ENCODE measurements at regions not wholly inside any gene's neighbourhood (a gene's known extent, or its start where the extent isn't known, plus 50 kb on each side); places are given as distances from the start of the nearest gene placed in this dataset.

DNA sequence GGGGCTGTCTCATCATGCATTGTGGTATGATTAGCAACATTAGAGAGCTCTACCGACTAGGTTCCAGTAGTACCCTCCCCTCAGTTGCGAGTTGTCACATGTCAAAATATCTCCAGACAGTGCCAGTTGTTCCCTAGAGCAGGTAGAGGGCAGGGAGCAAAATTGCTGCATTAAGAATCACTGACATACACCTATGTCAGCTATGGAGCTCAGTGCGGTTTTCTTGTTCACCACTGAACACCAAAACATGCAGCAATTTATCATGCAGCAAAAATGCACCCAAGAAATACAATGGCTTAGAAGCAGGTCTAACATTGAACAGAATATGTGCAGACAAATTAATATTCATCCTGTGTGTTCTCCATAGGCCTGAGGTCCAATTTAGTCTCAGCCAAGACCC lies 186.9 kb upstream of the STARD13 start:
- DNase-seq, result no peak

DNA sequence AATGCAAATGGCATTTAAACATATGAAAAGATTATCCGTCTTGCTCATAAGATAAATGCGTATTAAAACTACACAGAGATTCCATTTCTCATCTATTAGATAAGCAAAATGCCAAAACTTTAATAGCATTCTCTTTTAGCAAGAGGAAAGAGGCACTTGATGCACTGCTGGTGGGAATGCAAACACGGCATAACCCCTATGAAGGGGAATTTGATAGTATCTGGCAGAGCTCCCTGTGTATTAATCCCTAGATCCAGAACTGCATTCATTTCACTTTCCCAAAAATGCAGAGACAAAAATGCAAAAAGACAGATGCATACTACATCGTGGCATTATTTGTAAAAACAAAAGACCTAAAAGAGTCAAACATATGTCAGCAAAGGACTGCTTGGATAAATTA lies 193.6 kb upstream of the STARD13 start:
- DNase-seq, result no peak

DNA sequence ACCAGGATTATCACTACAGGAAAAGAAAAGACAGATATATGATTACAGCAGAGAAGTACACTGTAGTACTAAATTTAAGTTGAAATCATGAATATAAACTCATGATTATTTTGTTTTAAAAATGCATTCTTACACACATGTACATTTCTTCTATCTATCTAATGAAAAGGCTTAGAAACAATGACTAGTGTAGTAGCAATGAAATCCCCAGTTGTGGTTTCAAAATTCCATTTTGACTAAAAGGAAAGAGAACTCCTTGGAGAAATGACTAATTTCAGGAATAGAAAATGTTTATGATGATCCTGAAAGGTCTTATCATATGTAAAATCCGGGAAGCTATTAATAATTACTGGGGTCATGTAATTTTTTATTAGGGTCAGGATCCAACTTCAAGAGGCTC lies 195.0 kb upstream of the STARD13 start:
- DNase-seq, result no peak

DNA sequence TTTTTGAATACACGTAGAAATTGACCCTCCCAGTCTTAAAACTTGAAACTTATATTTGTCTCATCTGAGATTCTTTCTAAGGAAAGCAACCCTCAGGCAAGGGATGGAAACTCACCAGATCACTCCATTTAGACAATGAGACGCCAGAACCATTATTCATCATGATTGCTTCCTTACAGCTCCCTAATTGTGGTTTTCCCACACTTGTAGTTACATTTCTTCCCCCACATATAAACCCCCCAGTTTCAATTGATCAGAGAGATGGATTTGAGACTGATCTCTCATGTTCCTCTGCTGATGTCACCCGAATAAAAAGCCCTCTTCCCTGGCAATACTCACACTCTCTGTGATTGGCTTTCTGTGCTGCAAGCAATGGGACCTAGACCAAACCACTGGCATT lies 197.9 kb upstream of the STARD13 start:
- no peak for DNase-seq

DNA sequence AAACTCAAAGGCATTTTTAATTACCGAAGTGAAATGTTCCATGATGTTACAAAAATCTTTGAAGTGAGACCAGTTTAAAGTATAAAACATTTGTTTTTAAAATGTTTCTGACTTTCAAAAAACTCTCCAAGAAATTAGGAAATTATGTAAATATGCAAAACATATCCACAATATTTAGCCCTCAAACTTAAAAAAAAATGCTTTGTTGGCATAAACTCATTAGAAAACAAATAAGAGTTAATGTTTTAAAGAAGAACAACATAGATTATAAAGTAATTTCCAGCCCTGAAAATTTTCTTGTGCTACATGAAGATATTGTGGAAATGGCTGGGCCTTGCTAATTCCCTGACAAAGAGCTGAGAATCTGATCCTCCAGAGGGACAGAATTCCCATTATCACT lies 199.7 kb upstream of the STARD13 start:
- DNase-seq, result no peak

DNA sequence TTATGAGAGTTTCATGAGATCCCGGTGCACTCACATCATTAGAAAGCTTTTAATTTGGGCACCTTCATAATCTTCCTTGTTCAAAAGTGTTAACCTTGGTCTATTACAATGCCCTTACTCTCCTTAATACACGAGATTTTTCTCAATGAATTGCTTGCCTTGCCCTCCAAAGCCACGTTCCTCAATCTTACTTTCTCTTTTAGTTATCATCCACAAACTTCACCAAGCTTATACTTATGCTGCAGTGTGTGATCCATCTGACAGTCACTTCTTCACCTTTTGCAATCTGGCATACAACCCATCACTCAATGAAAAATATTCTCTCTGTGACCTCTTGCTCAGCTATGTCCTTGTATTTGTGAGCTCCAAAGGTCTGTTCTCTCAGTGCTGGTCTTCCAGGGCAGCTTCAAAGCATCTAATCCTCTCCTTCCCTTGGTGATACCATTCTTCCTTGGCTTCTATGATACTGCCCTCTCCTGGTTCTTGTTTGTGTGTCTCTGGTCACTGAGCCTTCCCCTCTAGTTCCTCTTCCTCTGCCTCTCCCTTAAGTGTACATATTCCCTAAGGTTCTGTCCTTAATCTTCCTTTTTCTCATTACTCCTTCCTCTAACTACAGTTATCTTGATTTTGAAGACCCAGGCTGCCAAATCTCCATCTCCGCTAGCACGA lies 202.2 kb upstream of the STARD13 start:
- DNase-seq, result no peak

DNA sequence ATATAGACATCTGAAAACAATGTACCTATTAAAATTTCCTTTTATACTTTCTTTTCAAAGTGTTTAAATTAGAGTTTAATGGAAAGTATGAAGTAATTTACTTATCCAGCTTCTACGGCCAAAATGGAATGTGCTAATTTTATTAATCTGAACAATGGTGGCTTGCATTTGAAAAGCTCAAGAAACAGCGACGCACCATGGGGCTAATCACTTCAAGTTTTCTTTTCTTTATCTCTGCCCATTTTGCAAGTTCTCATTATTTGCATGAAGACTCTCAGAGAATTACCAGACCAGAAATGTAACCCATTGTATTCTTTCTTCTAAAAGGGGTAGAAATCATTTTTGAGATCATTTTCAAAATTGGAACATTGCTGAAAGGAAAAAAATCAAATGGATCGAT lies 204.0 kb upstream of the STARD13 start:
- no peak for DNase-seq

DNA sequence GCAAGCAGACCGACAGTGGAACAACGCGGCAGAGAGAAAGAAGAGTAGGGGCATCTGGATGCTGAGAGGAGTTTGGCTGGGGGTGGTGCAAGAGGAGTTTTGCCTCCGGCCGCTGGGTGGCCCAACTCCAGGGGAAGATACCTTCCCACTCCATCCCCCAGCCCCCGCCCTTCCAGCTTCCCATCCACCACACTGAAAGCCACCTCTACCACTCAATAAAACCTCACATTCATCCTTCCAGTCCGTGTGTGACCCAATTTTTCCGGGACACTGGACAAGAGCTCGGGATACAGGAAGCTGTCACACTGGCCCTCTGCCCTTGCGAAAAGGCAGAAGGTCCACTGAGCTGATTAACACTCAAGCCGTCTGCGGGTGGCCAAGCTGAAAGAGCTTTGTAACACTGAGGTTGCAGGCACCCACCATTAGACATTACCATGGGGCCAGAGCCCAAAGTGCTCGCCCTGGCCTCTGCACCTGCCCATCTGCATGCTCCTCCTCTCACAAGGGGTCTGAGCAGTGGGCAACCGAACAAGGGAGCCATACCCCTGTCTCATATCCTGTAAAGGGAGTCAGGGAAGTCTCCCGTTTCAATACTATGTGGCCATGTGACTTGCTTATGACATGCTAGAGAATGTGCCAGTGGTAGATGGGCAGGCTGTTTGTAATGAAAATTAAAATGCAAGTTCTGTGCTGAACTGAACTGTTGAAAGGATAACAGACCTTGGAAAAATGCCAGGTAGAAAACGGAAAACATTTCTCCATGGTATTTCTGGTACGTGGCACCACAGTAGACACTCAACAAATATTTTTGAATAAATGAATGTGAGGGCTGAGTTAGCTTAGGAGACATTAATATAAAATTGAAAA lies 205.1 kb upstream of the STARD13 start:
- no peak for DNase-seq

DNA sequence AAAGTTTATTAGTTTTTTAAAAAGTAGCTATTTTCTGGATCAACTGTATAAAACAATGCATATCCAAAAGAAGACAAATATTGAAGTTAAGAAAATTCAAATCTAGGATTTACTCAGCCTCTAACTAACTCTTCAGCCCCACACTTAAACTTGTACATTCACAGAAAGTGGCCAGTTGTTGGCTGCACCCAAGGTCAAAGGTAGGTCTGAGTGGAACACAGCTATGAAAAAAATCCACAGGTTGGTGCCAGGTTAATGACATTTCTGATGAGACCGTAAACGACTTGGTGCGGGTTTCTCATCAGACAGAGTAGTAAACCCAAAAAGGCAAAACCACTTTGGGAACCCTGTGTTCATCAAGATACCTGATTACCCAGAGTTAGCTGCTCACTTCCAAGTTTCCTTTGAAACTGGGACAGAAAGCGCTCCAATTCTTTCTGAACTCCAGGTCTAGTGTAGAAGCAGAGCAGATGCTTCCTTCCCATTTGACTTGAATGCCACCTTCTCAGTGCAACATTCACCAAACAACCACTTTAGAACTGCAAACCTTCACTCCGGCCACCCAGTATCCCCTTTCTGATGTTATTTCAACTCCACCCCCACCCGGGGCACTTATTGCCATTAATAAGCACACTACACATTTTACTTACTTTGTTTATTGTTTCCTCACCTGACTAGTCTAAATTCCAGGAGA lies 208.3 kb upstream of the STARD13 start:
- DNase-seq, result no peak

DNA sequence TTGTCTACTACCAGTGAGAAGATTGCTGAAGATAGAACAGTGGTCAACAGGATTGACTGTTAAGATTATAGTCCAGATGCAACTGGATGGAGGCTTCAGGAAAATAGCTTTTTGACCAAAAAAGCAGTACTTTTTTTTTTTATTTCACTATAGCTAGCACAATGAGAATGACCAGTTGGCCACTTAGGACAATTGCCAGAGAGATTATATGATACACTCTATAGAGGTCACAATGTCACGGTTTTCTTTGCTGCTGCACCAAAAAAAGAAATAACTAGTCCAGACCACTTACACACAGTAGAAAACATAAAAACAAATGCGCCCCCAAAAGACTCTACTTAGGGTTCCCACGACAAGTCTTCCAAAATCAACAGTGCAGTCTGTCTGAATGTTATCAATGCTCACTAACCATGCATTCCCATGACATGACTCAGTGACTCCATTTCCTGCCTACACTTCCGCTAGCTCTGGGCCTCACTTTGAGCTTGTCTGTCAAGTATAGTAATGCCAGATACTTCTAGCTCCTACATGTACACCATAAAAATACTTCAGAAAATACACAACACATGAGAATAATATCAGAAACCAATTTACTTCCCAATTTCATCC lies 209.1 kb upstream of the STARD13 start:
- no peak for DNase-seq

DNA sequence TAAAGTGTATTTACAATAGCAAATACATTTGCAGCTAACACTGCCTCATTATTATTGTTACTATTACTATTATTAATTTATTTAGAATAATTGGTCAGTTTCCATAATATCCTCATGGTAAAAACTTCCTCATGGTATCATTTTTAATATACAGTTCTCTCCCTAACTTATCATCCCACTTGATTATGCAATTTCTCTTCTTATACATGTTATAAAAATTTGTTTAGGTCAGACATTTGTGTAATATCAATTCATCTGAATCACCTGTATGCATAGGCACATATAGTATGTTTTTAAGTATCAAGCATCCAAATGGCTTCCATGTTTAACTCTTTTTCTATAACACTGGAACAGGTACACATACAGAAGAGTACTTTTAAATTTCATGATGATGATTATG lies 210.8 kb upstream of the STARD13 start:
- no peak for DNase-seq

DNA sequence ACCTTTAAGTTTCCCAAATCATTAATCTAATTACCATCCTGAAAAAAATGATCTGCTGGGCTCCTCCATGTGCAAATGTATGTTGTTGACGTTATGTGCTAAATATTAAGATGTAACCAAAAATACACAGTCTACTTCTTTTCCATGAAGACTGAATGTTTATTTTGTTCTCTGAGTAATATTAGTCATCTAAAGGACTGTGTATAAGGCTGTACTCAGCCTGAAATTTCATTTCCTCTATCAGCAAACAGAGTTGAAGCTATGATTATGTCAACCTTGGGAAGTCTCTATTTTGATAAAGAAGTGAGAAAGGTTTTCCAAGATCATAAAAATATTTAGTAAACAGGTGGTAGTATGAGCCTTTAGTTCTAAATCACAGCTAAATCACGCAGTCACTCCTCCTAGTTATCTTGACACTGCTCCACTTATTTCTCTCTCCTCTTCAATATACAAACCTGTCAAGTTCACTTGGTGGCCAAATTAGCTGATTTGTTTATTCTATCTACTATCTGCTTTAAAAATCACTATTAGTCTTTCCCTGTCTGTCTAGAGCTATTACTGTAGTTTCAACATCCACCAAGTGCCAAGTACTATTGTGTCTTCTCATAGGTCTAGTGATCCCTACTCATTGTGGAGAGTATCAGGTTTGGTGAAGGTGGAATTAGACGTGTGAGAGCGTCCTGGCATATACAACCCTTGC lies 211.7 kb upstream of the STARD13 start:
- no peak for DNase-seq

DNA sequence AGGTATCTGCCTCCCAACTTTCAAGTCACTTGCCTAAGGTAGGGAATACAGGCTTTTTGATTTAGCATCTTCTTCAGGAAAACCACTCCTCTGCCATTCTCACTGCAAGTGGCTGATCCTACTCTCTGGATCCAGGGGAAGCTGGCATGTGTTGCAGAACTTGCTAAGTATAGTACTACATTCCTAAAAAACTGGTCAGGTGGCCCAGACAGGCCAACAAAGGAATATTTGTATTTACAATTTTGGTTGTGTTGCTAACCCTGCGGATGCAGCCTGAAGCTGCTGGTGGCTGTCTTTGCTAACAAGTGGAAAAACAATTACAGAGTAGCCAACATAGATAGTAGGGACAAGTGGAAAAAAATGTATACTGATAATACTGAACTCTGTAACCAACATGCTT lies 222.5 kb upstream of the STARD13 start:
- DNase-seq, result no peak

DNA sequence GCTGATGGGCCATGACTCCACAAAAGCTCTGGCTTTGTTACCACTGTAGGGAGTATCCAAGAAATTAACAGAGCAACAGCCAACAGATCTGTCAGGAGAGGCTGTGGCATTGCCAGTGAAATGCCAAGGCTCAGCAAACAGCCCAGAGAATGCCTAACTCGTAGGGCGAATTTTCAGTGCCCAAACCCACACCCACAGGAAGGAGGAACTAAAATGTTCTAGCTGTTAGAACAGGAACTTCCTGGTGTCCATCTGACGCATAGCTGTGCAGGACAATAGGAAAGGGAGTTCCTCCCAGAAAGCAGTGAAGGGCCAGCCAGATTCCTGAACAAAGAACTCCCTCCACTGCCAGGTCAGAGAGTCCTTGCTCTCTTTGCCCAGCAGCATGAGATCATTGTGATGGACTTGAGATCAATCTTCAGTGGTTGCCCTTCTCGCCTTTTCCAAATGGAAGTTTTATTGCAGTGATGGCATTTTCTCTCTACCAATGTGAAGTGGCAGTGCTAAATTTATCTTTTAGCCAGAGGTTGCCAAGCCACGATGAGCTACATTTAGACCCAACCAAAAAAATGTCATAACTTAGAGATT lies 224.2 kb upstream of the STARD13 start:
- DNase-seq, result no peak

DNA sequence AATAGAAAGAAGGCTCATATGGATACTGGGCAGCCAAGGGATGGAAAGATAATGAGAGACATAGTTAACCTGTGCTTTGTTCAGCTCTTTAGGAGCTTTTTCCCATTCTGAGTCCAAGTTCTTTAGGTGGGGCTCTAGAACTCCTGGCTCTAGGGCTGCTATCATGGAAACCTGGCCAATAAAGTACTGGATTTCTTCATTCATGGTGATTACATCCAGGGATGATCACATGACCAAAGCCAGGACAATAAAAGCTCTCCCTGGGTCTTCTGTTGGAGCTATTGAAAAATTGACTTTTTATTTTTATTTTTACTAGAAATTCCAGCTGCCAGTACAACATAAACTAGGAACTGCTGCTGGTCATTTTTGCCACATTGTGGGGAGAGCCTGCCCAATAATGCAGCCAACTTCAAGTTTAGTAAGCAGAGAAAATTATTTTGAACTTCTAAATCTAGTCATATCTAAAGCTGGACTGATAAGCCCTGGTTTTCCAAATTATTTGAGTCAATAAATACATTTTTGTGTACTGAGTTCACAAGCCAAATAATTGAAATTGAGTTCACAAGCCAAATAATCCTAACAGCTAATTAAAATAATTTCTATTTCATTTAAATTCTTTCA lies 224.9 kb upstream of the STARD13 start:
- no peak for DNase-seq

DNA sequence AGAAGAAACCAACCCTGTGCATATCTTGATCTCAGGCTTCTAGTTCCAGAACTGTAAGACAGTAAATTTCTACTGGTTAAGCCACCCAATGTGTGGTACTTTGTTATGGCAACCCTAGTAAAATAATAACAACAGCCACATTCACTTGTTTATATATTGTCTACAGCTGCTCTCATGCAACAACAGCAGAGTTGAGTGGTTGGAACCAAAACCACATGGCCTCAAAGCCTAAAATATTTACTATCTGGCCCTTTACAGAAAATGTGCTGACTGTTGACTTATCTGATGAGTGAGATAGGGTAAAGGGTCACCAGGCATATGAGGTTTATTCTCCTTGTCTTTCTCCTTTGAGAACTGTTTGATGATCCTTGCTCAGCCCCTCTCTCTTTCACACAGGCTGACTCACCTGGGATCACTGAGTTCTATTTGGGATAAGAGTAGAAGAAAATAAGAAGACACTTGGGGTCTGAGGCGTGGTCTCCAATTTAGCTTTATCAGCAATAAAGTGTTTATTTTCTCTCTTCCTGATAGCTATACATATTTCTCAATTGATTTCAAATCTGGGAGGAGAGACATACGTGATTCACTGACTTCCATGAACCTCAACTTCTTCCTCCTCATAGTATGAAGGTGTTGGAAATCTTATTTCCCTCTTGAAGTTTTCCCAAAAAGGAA lies 227.5 kb upstream of the STARD13 start:
- no peak for DNase-seq

DNA sequence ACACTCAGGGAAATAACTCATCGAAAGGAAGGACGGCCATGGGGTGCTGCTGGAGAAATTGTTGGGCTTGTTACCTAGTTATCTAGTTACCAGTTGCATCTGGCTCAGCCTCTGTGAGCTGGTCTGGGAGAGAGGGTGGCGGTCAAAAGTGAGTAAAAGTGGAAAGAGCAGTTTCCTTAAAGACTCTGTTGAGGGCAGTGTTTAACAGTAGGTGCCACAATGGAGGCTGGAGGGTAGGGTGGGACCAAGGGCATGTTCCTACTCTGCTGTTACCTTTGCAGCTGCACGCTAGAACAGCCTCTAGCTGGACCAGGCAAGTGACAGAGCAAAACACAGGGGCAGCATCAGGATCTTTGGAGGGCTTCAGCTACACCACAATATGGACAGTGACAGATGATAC lies 228.8 kb upstream of the STARD13 start:
- DNase-seq, result no peak

DNA sequence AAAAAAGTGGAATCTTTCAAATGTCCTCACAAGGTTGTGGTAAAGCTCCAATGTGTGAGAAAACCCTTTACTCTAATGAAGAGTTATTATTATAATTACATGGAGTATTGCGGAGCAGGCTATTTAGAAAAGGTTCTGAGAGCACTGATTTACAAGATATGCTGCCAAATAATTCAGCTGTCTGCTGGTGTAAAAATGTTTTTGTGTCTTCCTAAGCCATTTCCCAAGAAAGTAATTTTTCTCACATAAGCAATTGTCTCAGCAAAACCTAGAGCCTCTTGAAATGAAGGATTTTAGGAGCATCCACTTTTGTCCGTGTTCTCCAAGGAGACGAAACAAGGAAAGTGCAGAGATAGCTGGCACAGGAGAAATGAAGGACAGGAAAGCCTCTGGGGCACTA lies 229.6 kb upstream of the STARD13 start:
- no peak for DNase-seq

DNA sequence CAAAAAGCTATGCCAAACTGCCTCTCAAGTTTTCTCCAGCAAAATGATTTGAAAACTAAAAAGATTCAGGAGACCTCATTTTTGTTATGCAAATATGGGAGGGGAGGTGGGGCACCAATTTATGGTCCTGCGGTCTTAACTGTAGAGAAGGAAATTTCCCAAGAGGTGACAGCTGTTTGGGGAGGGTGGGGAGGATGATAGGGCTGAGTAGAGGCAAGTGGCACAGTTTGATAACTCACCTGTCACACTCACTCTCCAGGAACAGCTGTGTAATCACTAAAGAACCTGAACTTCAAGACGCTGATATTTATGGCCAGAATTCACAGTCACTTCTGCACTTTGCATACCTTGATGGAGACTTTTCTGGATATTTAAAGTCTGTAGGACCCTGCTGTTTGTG lies 232.9 kb upstream of the STARD13 start:
- DNase-seq, result no peak

DNA sequence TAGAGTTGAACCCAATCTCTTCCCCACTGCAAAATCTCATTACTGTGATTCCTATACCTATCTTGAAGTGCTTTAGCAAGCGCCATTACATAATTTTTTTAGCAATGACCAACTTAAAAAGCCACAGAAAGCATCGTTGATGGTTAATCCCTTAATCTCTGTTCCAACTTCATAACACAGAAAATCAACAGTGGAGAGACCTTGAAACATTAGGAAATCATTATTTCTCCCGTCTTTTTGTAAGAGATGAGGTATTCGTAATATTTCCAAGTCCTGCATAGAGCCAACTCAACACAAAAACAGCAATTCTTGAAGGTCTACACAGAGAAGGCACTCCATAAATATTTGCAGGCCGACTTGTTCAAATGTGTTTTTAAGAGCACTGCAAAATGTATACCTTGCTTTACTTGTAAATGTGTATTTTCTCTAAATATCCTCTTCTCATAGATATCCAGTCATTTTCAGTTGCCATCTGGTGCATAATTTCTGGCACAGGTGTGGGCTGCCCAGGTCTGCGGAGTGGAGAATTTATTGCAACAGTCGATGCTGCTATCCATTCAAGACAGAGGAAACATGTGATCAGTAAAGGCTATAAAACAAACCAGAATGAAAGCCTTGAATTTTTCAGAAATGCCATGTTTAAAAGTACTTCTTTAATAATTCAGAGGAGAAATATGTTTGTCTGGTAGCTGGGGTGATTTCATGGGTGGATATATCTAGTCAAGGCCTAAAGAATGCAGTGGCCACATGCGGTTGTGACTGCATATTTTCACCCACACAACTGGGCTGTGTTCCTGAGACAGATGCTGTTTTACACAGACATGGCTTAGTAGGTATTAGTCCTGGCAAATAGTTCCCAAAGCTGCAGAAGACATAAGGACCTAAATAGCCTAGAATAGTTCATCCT lies 234.3 kb upstream of the STARD13 start:
- no peak for DNase-seq
